ENCODE measurements at regions not wholly inside any gene's neighbourhood (a gene's known extent, or its start where the extent isn't known, plus 50 kb on each side); places are given as distances from the start of the nearest gene placed in this dataset.
A peak's percentile ranks its signal among the peaks of the same experiment; 100 is the strongest.

DNA sequence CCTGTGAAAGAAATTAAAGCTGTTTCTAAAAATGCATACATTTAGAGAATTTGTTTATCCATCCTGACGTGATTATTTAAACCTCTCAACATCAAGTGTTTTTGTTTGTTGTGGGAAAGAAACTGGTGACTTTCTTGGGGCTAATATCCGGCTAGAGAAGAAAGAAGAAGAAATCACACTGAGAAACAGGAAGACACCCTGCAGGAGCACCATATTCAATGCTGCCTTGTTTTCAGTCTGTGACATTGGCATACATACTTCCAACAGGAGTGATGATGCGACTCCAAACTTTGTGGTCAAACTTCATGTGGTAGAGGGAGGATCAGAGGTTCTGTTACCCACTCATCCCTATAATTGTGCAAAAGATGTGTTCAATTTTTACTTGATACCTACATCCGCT is 997.6 kb upstream of the CITED2 start:
- no peak overlapping the region for H3K27ac ChIP-seq
- H3K9me3 ChIP-seq (ENCODE audit: low read depth) = no peaks in the 10 kb centered on the region
- no peak overlapping the region for H3K4me2 ChIP-seq (ENCODE audit: unreplicated experiment)
- no peaks in the 10 kb centered on the region for H3K27me3 ChIP-seq (replicated peaks; ENCODE audit: insufficient read depth)
- H3K4me3 ChIP-seq = no peak overlapping the region
- H3K9me2 ChIP-seq (ENCODE audit: insufficient read depth) = no peaks in the 10 kb centered on the region
- H3K36me3 ChIP-seq (ENCODE audit: low read depth) = no peaks in the 10 kb centered on the region
- H3K79me2 ChIP-seq (ENCODE audit: insufficient read depth) = no peaks in the 10 kb centered on the region
- TF ChIP-seq EZH2 (IDR thresholded peaks at IDR 0.05; ENCODE audit: insufficient read depth, poor library complexity, severe bottlenecking) (no peak), EZH2phosphoT487 (IDR thresholded peaks at IDR 0.05; ENCODE audit: insufficient read depth, low read depth) (no peak)
- H3F3A ChIP-seq (ENCODE audit: insufficient read depth) = peaks cover 8% of the 10 kb centered on the region; the same call in 1 of the 2 replicates
- WGBS, 2 experiments (ENCODE audit: low coverage in 1 of 2, low lambda C conversion rate in 2 of 2, missing lambda C conversion rate in 2 of 2) = 82 to 84% methylated on average over 4 of the region's 4 CpGs
- peak overlapping the region; percentile 47 for H2AFZ ChIP-seq
- H3K4me1 ChIP-seq (ENCODE audit: insufficient read depth) = peaks cover 18% of the 10 kb centered on the region
- H3K9ac ChIP-seq = no peak overlapping the region
- DNase-seq = no peak
- H4K20me1 ChIP-seq (ENCODE audit: insufficient read depth) = no peaks in the 10 kb centered on the region
- in situ Hi-C loops (cut with MboI) = no loop called here

DNA sequence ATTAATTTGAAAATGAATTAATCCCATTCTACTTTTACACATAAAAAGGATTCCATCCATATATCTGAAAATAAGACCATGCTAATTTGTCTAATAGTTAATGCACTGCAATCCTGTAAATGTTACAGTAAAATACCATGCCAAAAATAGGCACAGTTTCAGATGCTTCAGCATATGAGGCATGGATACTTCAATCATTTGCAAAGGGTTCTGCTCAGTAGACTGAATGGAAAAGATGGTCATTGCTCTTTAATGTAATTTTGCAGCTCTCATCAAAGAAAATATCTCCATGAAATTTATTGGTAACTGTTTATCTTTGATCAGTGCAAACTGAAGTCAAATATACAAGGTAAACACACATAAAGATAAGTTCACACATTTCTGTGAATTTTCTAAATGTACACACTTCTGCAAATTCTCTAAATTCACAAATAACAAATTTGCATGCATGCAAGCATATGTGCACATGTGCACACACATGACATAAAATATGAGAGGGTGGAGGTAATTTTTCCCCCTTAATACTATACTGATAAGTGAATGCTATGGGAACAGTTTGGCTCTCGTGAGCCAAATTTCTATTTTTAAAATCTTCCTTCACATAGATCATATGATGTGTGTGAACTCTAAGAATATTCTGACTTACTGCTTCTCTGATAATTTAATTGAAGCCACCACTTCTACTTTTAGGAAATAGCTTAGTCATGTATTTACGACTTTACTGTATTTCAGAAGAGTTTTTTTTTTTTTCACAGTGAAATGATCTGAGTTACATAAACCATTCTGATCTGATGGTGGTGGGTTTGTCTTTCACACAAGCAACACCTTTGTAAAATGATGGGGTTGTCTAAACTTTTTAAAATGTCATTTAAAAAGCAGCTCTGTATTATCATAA is 996.8 kb upstream of the CITED2 start:
- Histone ChIP-seq H4K20me1 (ENCODE audit: insufficient read depth) (no peaks in the 10 kb centered on the region), H3K27me3 (replicated peaks; ENCODE audit: insufficient read depth) (no peaks in the 10 kb centered on the region), H3K79me2 (ENCODE audit: insufficient read depth) (no peaks in the 10 kb centered on the region), H3K27ac (peak overlapping the region; percentile 3; the same call in 1 of the 2 replicates), H3K4me3 (no peak overlapping the region), H3K4me2 (ENCODE audit: unreplicated experiment) (no peak overlapping the region), H2AFZ (peak overlapping the region; percentile 47), H3K9ac (0 out of 2 replicates have a peak overlapping the region, but pooled peaks have one; percentile 2), H3K36me3 (ENCODE audit: low read depth) (no peaks in the 10 kb centered on the region), H3K4me1 (ENCODE audit: insufficient read depth) (peaks cover 18% of the 10 kb centered on the region), H3K9me3 (ENCODE audit: low read depth) (no peaks in the 10 kb centered on the region), H3K9me2 (ENCODE audit: insufficient read depth) (no peaks in the 10 kb centered on the region), H3F3A (ENCODE audit: insufficient read depth) (peaks cover 15% of the 10 kb centered on the region; the same call in 1 of the 2 replicates)
- WGBS, 2 experiments (ENCODE audit: low coverage in 1 of 2, low lambda C conversion rate in 2 of 2, missing lambda C conversion rate in 2 of 2) = 26 to 28% methylated on average over 2 of the region's 2 CpGs
- no peak for TF ChIP-seq EZH2 (IDR thresholded peaks at IDR 0.05; ENCODE audit: insufficient read depth, poor library complexity, severe bottlenecking)
- TF ChIP-seq EZH2phosphoT487 (IDR thresholded peaks at IDR 0.05; ENCODE audit: insufficient read depth, low read depth) = no peak
- peak; percentile 32 for DNase-seq
- in situ Hi-C loops (cut with MboI) = no loop called here

GRCh38 chr6:140370441-140370840 is 996.0 kb upstream of the CITED2 start:
- H4K20me1 ChIP-seq (ENCODE audit: insufficient read depth) = no peaks in the 10 kb centered on the region
- no peak overlapping the region for H3K4me3 ChIP-seq
- H3K36me3 ChIP-seq (ENCODE audit: low read depth) = no peaks in the 10 kb centered on the region
- H3K4me2 ChIP-seq (ENCODE audit: unreplicated experiment) = no peak overlapping the region
- H3K9ac ChIP-seq = no peak overlapping the region
- H3F3A ChIP-seq (ENCODE audit: insufficient read depth) = peaks cover 15% of the 10 kb centered on the region; the same call in 1 of the 2 replicates
- DNase-seq = no peak
- H3K9me2 ChIP-seq (ENCODE audit: insufficient read depth) = no peaks in the 10 kb centered on the region
- no peaks in the 10 kb centered on the region for H3K79me2 ChIP-seq (ENCODE audit: insufficient read depth)
- in situ Hi-C loops (cut with MboI) = no loop called here
- no peaks in the 10 kb centered on the region for H3K27me3 ChIP-seq (replicated peaks; ENCODE audit: insufficient read depth)
- no peaks in the 10 kb centered on the region for H3K9me3 ChIP-seq (ENCODE audit: low read depth)
- H2AFZ ChIP-seq = peak overlapping the region; percentile 9; the same call in 1 of the 2 replicates
- peaks cover 18% of the 10 kb centered on the region for H3K4me1 ChIP-seq (ENCODE audit: insufficient read depth)
- TF ChIP-seq EZH2phosphoT487 (IDR thresholded peaks at IDR 0.05; ENCODE audit: insufficient read depth, low read depth) (no peak), EZH2 (IDR thresholded peaks at IDR 0.05; ENCODE audit: insufficient read depth, poor library complexity, severe bottlenecking) (no peak)
- 88 to 93% methylated on average over 1 of the region's 1 CpG for WGBS, 2 experiments (ENCODE audit: low coverage in 1 of 2, low lambda C conversion rate in 2 of 2, missing lambda C conversion rate in 2 of 2)
- H3K27ac ChIP-seq = no peak overlapping the region

DNA sequence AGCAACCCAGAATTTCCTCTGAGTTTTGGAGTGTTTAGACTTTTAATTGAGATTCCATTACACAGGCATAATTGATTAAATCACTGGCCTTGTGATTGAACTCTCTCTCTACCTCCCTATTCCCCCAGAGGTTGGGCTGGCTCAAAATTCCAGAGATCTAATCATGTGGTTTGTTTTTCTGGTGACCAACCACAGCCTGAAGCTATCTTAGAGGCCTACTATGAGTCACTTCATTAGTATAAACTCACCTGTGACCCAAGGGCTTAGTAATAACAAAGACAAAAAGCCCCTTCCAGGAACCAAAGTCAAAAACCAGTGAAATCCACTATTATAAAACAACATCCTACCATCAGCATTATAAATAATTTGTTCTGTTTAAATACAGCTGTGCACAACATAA is 992.5 kb upstream of the CITED2 start:
- Histone ChIP-seq H3K4me1 (ENCODE audit: insufficient read depth) (peaks cover 18% of the 10 kb centered on the region), H3K36me3 (ENCODE audit: low read depth) (no peaks in the 10 kb centered on the region), H3K9me3 (ENCODE audit: low read depth) (no peaks in the 10 kb centered on the region), H3K4me3 (no peak overlapping the region), H3K27me3 (replicated peaks; ENCODE audit: insufficient read depth) (no peaks in the 10 kb centered on the region), H4K20me1 (ENCODE audit: insufficient read depth) (no peaks in the 10 kb centered on the region), H3K4me2 (ENCODE audit: unreplicated experiment) (no peak overlapping the region), H3K27ac (no peak overlapping the region), H2AFZ (0 out of 2 replicates have a peak overlapping the region, but pooled peaks have one; percentile 31), H3K9me2 (ENCODE audit: insufficient read depth) (0 out of 2 replicates have a peak, but pooled peaks cover 4% of the 10 kb centered on the region), H3F3A (ENCODE audit: insufficient read depth) (peaks cover 15% of the 10 kb centered on the region; the same call in 1 of the 2 replicates), H3K9ac (no peak overlapping the region), H3K79me2 (ENCODE audit: insufficient read depth) (no peaks in the 10 kb centered on the region)
- DNase-seq = peak; percentile 40
- in situ Hi-C loops (cut with MboI) = no loop called here
- TF ChIP-seq EZH2phosphoT487 (IDR thresholded peaks at IDR 0.05; ENCODE audit: insufficient read depth, low read depth) (no peak), EZH2 (IDR thresholded peaks at IDR 0.05; ENCODE audit: insufficient read depth, poor library complexity, severe bottlenecking) (no peak)

Measured in GM23248 (cell line).